ENCODE measurements at regions not wholly inside any gene's neighbourhood (a gene's known extent, or its start where the extent isn't known, plus 50 kb on each side); places are given as distances from the start of the nearest gene placed in this dataset.

- no peak for DNase-seq (ENCODE audit: low read depth)
Measured at GRCh38 chr12:98351784-98352183, 163.6 kb upstream of the TMPO start.

GRCh38 chr12:98352218-98352811 is 163.1 kb upstream of the TMPO start:
- DNase-seq (ENCODE audit: low read depth), result peak; percentile 93

- DNase-seq (ENCODE audit: low read depth), result no peak
Measured at GRCh38 chr12:98352835-98353234, 162.6 kb upstream of the TMPO start.

GRCh38 chr12:98354520-98355035 is 160.8 kb upstream of the TMPO start:
- DNase-seq (ENCODE audit: low read depth), result no peak

- DNase-seq (ENCODE audit: low read depth), result peak; percentile 48
Measured at GRCh38 chr12:98355322-98355721, 160.1 kb upstream of the TMPO start.

GRCh38 chr12:98355933-98356332 is 159.5 kb upstream of the TMPO start:
- no peak for DNase-seq (ENCODE audit: low read depth)

- no peak for DNase-seq (ENCODE audit: low read depth)
Measured at GRCh38 chr12:98358144-98358543, 157.2 kb upstream of the TMPO start.

GRCh38 chr12:98359856-98360255 is 155.5 kb upstream of the TMPO start:
- no peak for DNase-seq (ENCODE audit: low read depth)

- DNase-seq (ENCODE audit: low read depth), result no peak
Measured at GRCh38 chr12:98360401-98360800, 155.0 kb upstream of the TMPO start.

GRCh38 chr12:98369581-98369980 is 145.8 kb upstream of the TMPO start:
- no peak for DNase-seq (ENCODE audit: low read depth)

- no peak for DNase-seq (ENCODE audit: low read depth)
Measured at GRCh38 chr12:98370976-98371375, 144.4 kb upstream of the TMPO start.

- no peak for DNase-seq (ENCODE audit: low read depth)
Measured at GRCh38 chr12:98371419-98371818, 144.0 kb upstream of the TMPO start.

GRCh38 chr12:98372340-98373024 is 142.9 kb upstream of the TMPO start:
- DNase-seq (ENCODE audit: low read depth), result no peak

GRCh38 chr12:98373025-98373554 is 142.3 kb upstream of the TMPO start:
- no peak for DNase-seq (ENCODE audit: low read depth)

- no peak for DNase-seq (ENCODE audit: low read depth)
Measured at GRCh38 chr12:98374007-98374406, 141.4 kb upstream of the TMPO start.

GRCh38 chr12:98379106-98379505 is 136.3 kb upstream of the TMPO start:
- no peak for DNase-seq (ENCODE audit: low read depth)

- no peak for DNase-seq (ENCODE audit: low read depth)
Measured at GRCh38 chr12:98385641-98386040, 129.7 kb upstream of the TMPO start.

GRCh38 chr12:98387444-98387843 is 127.9 kb upstream of the TMPO start:
- DNase-seq (ENCODE audit: low read depth), result no peak

- no peak for DNase-seq (ENCODE audit: low read depth)
Measured at GRCh38 chr12:98388126-98388525, 127.3 kb upstream of the TMPO start.

GRCh38 chr12:98389593-98389992 is 125.8 kb upstream of the TMPO start:
- no peak for DNase-seq (ENCODE audit: low read depth)

GRCh38 chr12:98397323-98398105 is 117.9 kb upstream of the TMPO start:
- DNase-seq (ENCODE audit: low read depth), result no peak

- peak; percentile 76 for DNase-seq (ENCODE audit: low read depth)
Measured at GRCh38 chr12:98399532-98399931, 115.9 kb upstream of the TMPO start.

- no peak for DNase-seq (ENCODE audit: low read depth)
Measured at GRCh38 chr12:98401427-98401826, 114.0 kb upstream of the TMPO start.
